Stimulated activated CD8-positive, alpha-beta memory T cell treated with anti-CD3 and anti-CD28 coated beads, Interleukin-12 subunit alpha, Interleukin-12 subunit beta, amount 100 ng/mL, for 24 hours (primary cell): ENCODE measurements at regions not wholly inside any gene's neighbourhood (a gene's known extent, or its start where the extent isn't known, plus 50 kb on each side); places are given as distances from the start of the nearest gene placed in this dataset.
"Not testable (repeated sequence)": the region's sequence is repeated elsewhere in the genome, so short reads cannot be mapped to it uniquely, and the experiment has no call there.

Experiments used
- DNase-seq: peaks from one replicate; pipeline ENCODE4 v3.0.0-alpha.2; 2020; ENCODE audit errors: extremely low read depth

DNA sequence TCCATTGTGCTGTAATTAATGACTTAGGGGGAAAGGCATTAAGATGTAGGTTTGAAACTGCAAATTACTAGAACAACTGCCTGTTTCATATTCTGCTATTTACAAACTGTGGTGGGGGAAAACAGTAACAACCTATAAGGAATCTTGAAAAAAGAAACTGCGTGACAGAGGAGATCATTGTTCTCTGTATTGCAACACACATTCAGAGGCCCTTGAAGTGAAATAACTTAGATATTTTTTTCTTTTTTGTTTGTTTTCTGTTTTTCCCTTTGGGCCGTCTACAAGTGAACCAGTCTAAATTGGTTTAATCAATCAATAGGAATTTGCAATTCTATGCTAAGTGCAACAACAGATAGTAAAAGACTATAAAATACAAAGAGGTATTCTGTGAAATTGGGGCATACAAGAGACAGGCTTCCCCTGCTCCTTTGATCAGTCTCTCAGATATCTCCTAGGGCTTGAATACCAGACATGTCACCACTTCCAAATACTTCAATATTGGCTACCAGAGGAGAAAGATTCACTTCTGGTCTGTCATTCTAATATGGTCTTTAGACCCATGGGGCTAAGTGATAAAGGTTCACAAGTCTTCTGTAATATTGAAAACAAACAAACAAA, 2055.1 kb upstream of the CELF4 start:
- DNase-seq = no peak

DNA sequence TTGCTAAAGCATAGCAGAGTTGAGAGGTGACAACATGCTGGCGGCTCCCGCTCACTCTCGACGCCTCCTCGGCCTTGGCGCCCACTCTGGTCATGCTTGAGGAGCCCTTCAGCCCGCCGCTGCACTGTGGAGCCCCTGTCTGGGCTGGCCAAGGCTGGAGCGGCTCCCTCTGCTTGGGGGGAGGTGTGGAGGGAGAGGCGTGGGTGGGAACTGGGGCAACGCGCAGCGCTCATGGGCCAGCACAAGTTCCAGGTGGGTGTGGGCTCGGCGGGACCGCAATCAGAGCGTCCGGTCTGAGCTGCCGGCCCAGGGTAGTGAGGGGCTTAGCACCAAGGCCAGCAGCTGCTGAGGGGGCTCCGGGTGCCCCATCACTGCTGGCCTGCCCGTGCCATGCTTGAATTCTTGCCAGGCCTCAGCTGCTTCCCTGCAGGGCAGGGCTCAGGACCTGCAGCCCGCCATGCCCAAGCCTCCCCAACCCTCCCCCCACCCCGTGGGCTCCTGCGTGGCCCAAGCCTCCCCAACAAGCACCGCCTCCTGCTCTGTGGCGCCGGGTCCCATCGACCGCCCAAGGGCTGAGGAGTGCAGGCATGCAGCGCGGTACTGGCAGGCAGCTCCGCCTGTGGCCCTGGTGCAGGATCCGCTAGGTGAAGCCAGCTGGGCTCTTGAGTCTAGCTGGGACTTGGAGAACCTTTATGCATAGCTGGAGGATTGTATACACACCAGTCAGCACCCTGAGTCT, 2052.8 kb upstream of the CELF4 start:
- DNase-seq = no peak

DNA sequence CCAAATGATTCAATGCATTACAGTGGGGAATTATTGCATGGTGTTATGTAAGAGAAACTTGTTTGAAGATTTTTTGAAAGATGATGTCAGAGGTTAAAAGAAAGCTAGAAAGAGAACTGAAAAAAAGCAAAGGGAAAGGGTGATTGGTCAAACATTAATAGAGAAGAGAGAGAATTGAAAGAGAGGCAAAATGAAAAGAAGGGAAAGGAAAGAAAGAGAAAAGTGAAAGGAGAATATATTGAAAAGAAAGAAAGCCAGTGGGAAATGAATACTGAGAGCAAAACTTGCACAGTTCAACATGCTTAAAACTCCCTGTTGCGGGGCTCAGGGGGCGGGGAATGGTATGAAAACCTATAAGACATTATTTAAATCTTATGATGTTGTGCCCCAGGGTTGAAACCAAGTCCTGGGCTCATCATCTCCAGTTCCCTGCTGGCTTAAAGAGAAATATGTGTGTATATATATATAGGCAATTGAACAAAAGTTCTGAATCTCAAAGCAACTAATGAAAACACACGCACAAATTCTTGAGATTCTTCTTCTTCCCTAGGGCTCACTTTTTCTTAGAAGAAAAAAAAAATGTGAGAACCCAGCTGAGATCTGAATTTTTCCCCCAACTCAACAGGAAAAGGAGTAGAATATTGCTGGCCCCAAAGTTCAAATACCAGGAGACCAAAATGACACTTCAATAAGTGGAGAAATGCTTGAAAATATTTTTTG, 2045.9 kb upstream of the CELF4 start:
- no peak for DNase-seq

DNA sequence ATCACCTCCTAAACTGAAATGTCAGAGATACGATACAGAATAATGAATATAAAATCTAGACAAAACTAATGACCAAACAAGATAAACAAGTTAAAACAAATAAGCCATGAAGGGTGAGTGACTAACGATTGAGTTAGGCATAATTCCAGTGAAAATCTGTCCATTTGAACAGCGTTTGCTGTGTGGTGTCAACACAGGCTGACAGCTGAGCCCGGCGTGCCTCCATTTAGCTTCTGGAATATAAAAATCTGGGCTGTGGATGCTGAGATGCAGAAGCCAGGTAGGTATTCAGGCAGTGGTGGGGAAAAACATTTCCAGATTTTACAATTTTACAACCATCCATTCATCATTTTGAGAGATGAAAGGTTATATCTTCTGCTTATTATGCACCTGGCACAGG, 2041.4 kb upstream of the CELF4 start:
- no peak for DNase-seq

DNA sequence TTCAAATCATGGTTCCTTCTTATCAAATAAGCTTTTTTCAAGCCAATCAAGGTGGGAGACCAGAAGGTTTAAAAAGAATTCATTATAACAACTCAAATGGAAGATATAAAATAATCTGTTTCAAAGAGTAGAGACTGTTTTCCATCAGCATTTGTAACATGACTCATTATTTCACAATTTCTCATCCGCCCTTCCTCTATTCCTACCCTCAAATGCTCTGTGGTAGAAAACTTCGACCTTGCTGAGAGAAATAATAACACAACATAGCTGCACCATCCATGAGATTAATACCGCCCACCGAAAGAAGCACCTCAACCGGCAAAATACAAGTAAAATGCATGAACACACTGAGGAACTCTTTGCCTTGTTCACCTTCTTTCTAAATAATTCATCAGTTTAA, 2039.2 kb upstream of the CELF4 start:
- no peak for DNase-seq

GRCh38 chr18:39602131-39602530, 2036.5 kb upstream of the CELF4 start:
- DNase-seq = no peak

GRCh38 chr18:39600894-39601293, 2035.3 kb upstream of the CELF4 start:
- no peak for DNase-seq

- DNase-seq = no peak
Measured at GRCh38 chr18:39599251-39599650, 2033.7 kb upstream of the CELF4 start.

GRCh38 chr18:39596891-39597290, 2031.3 kb upstream of the CELF4 start:
- DNase-seq = no peak

DNA sequence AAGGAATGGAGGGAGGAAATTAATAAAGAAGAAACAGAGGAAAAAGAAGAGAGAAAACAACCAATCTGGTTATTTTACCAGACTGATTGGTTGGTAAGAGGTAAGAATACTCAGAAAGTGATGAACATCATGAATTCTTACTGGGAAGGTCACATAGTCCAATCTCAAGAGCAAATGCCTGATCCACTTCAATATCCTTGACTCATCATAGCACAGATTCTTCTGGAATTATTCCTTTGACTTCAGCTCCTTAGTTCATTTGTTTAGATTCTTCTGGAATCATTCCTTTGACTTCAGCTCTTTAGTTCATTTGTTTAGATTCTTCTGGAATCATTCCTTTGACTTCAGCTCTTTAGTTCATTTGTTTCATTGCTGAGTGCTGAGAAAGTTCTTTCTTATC, 2030.6 kb upstream of the CELF4 start:
- no peak for DNase-seq

DNA sequence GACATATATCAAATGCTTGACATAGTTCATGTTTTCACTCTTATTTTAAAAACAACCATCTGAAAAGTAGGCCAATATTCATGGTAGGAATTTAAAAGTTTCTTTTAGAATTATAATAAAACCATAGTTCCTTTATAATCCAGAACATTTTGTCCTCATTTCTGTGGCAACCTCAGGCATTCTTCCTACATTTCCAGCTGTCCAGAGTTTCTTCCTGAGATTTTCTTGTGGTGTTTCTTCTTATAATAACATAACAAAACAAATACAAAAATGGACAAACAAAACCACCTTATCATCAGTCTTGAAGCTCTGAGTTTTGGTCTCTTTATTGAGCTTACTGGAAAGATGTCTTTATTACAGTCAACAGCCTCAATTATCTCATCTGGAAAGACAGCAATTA, 2028.6 kb upstream of the CELF4 start:
- no peak for DNase-seq

DNA sequence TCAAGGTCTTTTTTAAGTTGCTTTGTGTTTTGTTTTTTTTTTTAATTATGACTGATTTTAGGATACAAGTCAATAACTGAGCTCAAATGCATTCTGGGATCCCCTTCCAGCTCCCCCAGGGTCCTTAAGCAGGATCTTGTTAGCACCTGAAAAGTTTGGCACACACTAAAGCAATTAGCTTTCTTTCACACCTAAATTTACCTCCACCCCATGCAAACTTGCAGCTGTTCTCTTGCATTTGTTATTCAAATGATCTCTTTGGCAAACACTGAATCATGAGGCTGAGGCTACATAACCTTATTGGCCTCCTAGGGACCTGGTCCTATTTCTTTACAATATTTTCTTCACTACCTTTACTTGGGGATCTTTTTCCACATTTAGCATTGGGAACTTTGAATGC, 2026.1 kb upstream of the CELF4 start:
- DNase-seq = no peak

DNA sequence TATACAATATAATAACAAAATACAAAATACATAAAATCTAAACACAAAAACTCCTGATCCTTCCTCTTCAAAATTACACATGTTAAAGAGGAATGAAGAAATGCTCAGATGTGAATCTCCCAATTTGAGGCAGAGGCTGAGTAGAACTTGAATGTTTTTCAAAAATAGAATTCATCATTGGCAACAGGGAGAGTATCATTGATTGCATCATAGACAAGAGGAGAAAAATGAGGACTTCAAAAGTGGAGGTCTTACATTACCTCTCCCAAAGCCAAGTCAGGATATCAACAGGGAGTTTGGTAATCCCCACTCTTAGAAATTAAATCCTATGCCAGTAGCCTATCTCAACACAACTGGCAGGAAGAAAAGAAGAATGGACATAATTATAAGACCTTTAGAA, 2023.9 kb upstream of the CELF4 start:
- DNase-seq = no peak

GRCh38 chr18:39587586-39587985, 2022.0 kb upstream of the CELF4 start:
- DNase-seq = no peak

- no peak for DNase-seq
Measured at GRCh38 chr18:39586741-39587140, 2021.1 kb upstream of the CELF4 start.

DNA sequence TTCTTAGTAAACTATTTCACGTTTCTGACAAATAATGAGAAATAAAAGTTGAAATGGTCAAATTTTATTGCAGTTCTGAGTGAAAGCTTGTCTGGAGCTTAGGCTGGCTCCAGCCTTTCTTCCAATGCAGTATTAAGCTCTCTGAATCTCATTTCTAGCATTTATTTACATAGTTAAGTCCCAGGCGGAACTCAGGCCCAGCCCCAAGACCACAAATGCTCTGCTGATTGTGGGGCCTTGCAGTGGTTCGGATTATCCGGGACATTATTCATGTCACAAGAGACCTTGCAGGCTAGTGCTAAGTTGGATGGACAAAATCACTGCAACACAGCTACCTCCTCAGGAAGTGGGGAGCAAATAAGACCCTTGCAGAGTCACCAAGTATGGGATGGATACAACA, 2009.3 kb upstream of the CELF4 start:
- no peak for DNase-seq

GRCh38 chr18:39571511-39571910, 2005.9 kb upstream of the CELF4 start:
- DNase-seq = no peak

GRCh38 chr18:39565551-39566230, 2000.1 kb upstream of the CELF4 start:
- DNase-seq = not testable (repeated sequence)

- no peak for DNase-seq
Measured at GRCh38 chr18:39564716-39565115, 1999.1 kb upstream of the CELF4 start.

DNA sequence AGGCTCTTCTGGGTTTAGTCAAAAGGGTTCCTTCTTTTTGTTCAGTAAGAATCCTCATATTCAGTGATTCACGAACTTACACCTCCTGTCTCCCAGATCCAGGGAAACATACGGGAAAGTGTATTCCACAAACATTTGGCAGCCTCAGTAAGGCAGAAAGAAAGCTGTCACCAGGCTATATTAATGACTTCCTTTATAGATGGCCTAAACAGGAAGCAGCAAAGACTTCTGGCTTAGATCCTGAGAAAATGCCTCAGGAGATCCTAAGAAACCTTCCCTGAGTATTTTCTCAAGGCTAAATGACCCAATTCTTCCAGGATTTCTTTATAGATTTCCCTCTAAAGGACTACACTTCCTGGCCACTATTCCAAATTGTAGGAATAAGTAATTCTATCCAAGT, 1995.5 kb upstream of the CELF4 start:
- DNase-seq = no peak

DNA sequence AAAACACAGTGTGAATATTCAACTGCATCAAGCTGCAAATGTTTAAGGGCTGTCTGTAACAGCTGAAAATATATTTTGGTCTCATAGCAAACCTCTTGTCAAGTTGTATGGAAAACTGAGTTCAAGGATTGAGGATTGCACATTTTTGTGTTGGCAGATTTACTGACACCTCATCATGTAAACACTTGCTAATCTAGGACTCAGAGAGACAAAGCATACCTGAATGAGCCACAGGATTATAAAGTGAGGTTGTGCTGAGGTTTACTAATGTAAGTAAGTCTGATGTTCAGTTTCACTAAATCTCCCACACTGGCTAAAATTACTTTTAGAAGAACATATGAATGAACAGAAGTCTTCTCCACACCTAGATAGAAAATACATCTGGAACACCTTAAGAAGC, 1993.1 kb upstream of the CELF4 start:
- no peak for DNase-seq

DNA sequence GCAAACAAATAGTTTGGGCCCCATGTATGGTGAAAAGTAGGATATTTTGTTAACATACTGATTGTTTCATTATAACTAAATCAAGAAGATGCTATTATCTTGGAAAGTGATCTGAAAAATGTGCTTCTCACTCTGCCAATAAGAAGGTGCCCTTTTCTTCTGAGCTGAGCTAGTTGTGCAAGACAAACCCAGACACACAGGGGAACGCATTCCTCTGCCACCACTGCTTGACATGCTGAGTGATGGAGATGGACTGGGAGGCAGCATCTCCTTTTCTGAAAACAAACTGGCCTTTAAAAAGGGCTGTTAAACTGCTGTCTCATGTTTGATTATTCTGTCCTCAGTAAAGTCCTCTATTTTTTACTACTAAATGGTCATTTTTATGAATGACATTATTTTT, 1989.9 kb upstream of the CELF4 start:
- DNase-seq = no peak

GRCh38 chr18:39550701-39551100, 1985.1 kb upstream of the CELF4 start:
- DNase-seq = no peak
